IMR-90 (cell line): ENCODE measurements at regions not wholly inside any gene's neighbourhood (a gene's known extent, or its start where the extent isn't known, plus 50 kb on each side); places are given as distances from the start of the nearest gene placed in this dataset.

Source experiments
- ATAC-seq: fragments of 200-7000 bp; cut with Tn5 transposase; 2 replicates; pipeline ENCODE4 v1.9.1; 2020; ENCODE audit warnings: low read depth, mild to moderate bottlenecking, moderate library complexity
- BruUV-seq: library from RNA; stranded (reverse); fragments of 400-500 nt; replicated peaks from 2 replicates; lab custom pipeline; 2021; lab: Mats Ljungman, UMichigan
- CTCF ChIA-PET: fragments of 300-600 bp; formaldehyde crosslinking; extraction: SDS; loops from one replicate; lab custom pipeline; 2021; ENCODE audit warnings: antibody characterized with exemption; lab: Yijun Ruan, JAX
- POLR2A ChIA-PET: fragments of 300-600 bp; sonication (Branson Sonifier 250); formaldehyde crosslinking; loops from one replicate; lab custom pipeline; 2022; ENCODE audit warnings: antibody characterized with exemption; ENCODE audit not compliant: unreplicated experiment; lab: Charles Lee
- DNase-seq: peaks from one replicate; pipeline ENCODE4 v3.0.0; 2013
- H2AFZ ChIP-seq: replicated peaks from 2 replicates; pipeline ENCODE3; 2013; ENCODE audit warnings: low read length, mild to moderate bottlenecking; ENCODE audit not compliant: poor library complexity
- H2AK5ac ChIP-seq: 2 replicates; pipeline ENCODE4 v1.6.1; 2013; ENCODE audit warnings: low read depth, low read length, inconsistent platforms
- H2AK9ac ChIP-seq: replicated peaks from 2 replicates; pipeline ENCODE3; 2013; ENCODE audit warnings: mild to moderate bottlenecking, low read depth, low read length, moderate library complexity; ENCODE audit not compliant: poor library complexity
- H2BK120ac ChIP-seq: 2 replicates; pipeline ENCODE4 v1.6.1; 2013; ENCODE audit warnings: low read depth, low read length, inconsistent platforms
- H2BK15ac ChIP-seq: 3 replicates; pipeline ENCODE4 v1.6.1; 2013; ENCODE audit warnings: low read depth, low read length, inconsistent platforms
- H2BK20ac ChIP-seq: 2 replicates; pipeline ENCODE4 v1.6.1; 2013; ENCODE audit warnings: low read depth, mild to moderate bottlenecking, inconsistent platforms, low read length, moderate library complexity
- H2BK5ac ChIP-seq: 2 replicates; pipeline ENCODE4 v1.6.1; 2013; ENCODE audit warnings: mild to moderate bottlenecking, low read depth, low read length, inconsistent platforms; ENCODE audit not compliant: poor library complexity, severe bottlenecking
- H3K14ac ChIP-seq: replicated peaks from 2 replicates; pipeline ENCODE4 v1.6.1; 2013; ENCODE audit warnings: low read depth, low read length, inconsistent platforms
- H3K18ac ChIP-seq: 2 replicates; pipeline ENCODE4 v1.6.1; 2013; ENCODE audit warnings: low read depth, low read length, control low read depth
- H3K23ac ChIP-seq: 2 replicates; pipeline ENCODE4 v1.6.1; 2013; ENCODE audit warnings: low read depth, low read length, inconsistent platforms
- H3K27ac ChIP-seq: 2 replicates; pipeline ENCODE4 v1.5.1; 2013; ENCODE audit warnings: mild to moderate bottlenecking, control low read depth, low read length; ENCODE audit not compliant: insufficient read depth
- H3K27me3 ChIP-seq: 2 replicates; pipeline ENCODE4 v1.6.1; 2013; ENCODE audit warnings: low read length; ENCODE audit not compliant: control insufficient read depth, insufficient read depth
- H3K36me3 ChIP-seq: 2 replicates; pipeline ENCODE4 v1.6.1; 2013; ENCODE audit warnings: low read length, mixed read lengths; ENCODE audit not compliant: control insufficient read depth, insufficient read depth
- H3K4ac ChIP-seq: 2 replicates; pipeline ENCODE4 v1.6.1; 2013; ENCODE audit warnings: low read depth, low read length, inconsistent platforms
- H3K4me1 ChIP-seq: 2 replicates; pipeline ENCODE4 v1.6.1; 2013; ENCODE audit warnings: low read length, mixed read lengths; ENCODE audit not compliant: control insufficient read depth, insufficient read depth
- H3K4me2 ChIP-seq: 2 replicates; pipeline ENCODE4 v1.6.1; 2013; ENCODE audit warnings: low read depth, mild to moderate bottlenecking, control low read depth, low read length, moderate library complexity
- H3K4me3 ChIP-seq: 2 replicates; pipeline ENCODE4 v1.5.1; 2013; ENCODE audit warnings: low read depth, mild to moderate bottlenecking, control low read depth, low read length, moderate library complexity; ENCODE audit not compliant: insufficient read depth
- H3K56ac ChIP-seq: 2 replicates; pipeline ENCODE4 v1.6.1; 2013; ENCODE audit warnings: low read length, inconsistent platforms; ENCODE audit not compliant: insufficient read depth; ENCODE audit errors: extremely low read depth
- H3K79me1 ChIP-seq, 2 experiments: 2 replicates each; pipeline ENCODE4 v1.6.1; 2013; ENCODE audit warnings: low read length in 2 of 2, inconsistent platforms in 1 of 2, low read depth in 1 of 2
- H3K9ac ChIP-seq: 2 replicates; pipeline ENCODE4 v1.6.1; 2013; ENCODE audit warnings: low read depth, low read length, control low read depth
- H3K9me1 ChIP-seq: 2 replicates; pipeline ENCODE4 v1.6.1; 2013; ENCODE audit warnings: low read length, inconsistent platforms; ENCODE audit not compliant: insufficient read depth
- H3K9me3 ChIP-seq: 2 replicates; pipeline ENCODE4 v1.6.1; 2013; ENCODE audit warnings: low read length; ENCODE audit not compliant: control insufficient read depth, insufficient read depth
- H4K20me1 ChIP-seq: 2 replicates; pipeline ENCODE4 v1.6.1; 2013; ENCODE audit warnings: low read length, inconsistent platforms; ENCODE audit not compliant: insufficient read depth
- H4K5ac ChIP-seq: 2 replicates; pipeline ENCODE4 v1.6.1; 2013; ENCODE audit warnings: mild to moderate bottlenecking, low read depth, low read length, control low read depth
- H4K8ac ChIP-seq, 2 experiments: 2 replicates each; pipeline ENCODE4 v1.6.1; 2013; ENCODE audit warnings: low read depth in 2 of 2, low read length in 2 of 2, control low read depth in 1 of 2, inconsistent platforms in 1 of 2
- H4K91ac ChIP-seq: 2 replicates; pipeline ENCODE4 v1.6.1; 2013; ENCODE audit warnings: low read depth, low read length, inconsistent platforms; ENCODE audit not compliant: insufficient read depth
- MXI1 ChIP-seq: IDR thresholded peaks from 2 replicates; pipeline ENCODE4 v1.6.1; 2012; ENCODE audit warnings: low read depth, mild to moderate bottlenecking, low read length, moderate library complexity, borderline replicate concordance
- RFX5 ChIP-seq: IDR thresholded peaks from 2 replicates; pipeline ENCODE4 v1.8.0; 2012; ENCODE audit warnings: low read depth, mild to moderate bottlenecking, low read length, moderate library complexity
- WGBS, 2 experiments: methylation state at CpG; one replicate each; pipeline versions ENCODE4 v1.1.5 to v1.1.7; 2013; ENCODE audit warnings: missing lambda C conversion rate in 2 of 2; ENCODE audit not compliant: insufficient read length in 1 of 2; ENCODE audit errors: extremely low coverage in 2 of 2; 5-methylcytosine and 5-hydroxymethylcytosine counted together
- dilution Hi-C: fragments of 300-500 bp; cut with HindIII; formaldehyde crosslinking; loops from one replicate; pipeline ENCODE4 v1.14.3; 2018; ENCODE audit warnings: low sequenced_read_pairs; ENCODE audit not compliant: unreplicated experiment
- in situ Hi-C: fragments of 300-500 bp; cut with MboI; formaldehyde crosslinking; loops from 3 replicates; pipeline ENCODE4 v1.14.3; 2019; ENCODE audit warnings: low sequenced_read_pairs, inconsistent platforms, mixed read lengths
- intact Hi-C: fragments of 100-400 bp; cut with micrococcal nuclease; formaldehyde crosslinking; loops from 2 replicates; pipeline ENCODE4 v1.10.0; 2022

DNA sequence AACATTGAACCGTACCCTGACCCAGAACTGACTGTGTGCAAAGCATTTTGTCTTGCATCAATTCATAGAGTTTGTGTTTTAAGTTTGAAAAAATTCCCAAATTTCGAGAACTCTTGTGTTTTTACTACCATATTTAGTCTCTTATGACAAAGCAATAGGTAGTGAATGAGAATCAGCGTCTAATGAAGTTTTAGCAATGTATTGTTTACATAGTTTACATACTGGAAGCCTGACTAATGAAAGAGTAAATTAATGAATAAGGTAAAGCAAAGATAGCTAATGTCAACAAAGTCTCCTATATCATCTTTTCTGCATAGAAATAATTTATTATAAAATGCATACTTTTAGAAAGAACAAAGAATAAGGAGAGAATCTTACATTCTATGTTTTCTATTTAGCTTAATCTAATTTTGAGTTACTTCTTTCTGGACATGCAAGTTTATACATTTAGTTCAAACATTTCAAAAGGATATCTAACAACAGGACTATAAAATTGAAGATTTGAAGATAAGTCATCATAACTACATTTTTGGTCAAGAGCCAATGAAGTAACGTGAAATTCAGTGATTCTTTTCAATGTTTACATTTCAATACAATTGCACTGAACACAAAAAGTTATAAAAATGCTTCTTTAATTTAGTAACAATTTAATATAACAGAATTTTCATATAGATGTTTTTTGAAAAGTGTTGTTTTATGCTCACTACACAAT lies 1943.7 kb downstream of the NCAM2 start:
- Histone ChIP-seq H2BK120ac (no peak overlapping the region), H3K56ac (no peak overlapping the region), H2BK5ac (no peak overlapping the region), H3K9me3 (peaks cover 2% of the 10 kb centered on the region; the same call in 1 of the 2 replicates), H3K27me3 (no peaks in the 10 kb centered on the region), H3K36me3 (no peaks in the 10 kb centered on the region), H2BK20ac (no peak overlapping the region), H4K8ac (no peak overlapping the region), H3K4me2 (no peak overlapping the region), H4K5ac (no peak overlapping the region), H3K9ac (no peak overlapping the region), H2AK5ac (no peak overlapping the region), H3K27ac (no peak overlapping the region), H3K79me1 (no peaks in the 10 kb centered on the region), H3K14ac (no peak overlapping the region), H3K18ac (no peak overlapping the region), H2BK15ac (no peak overlapping the region), H3K4me1 (no peaks in the 10 kb centered on the region), H3K23ac (no peak overlapping the region), H2AK9ac (no peak overlapping the region), H4K20me1 (no peaks in the 10 kb centered on the region), H2AFZ (no peak overlapping the region), H3K4ac (no peak overlapping the region), H4K91ac (no peak overlapping the region), H3K4me3 (no peak overlapping the region), H3K9me1 (no peaks in the 10 kb centered on the region)
- intact Hi-C loops (no loop called here), dilution Hi-C loops (no loop called here), in situ Hi-C loops (no loop called here)
- CTCF ChIA-PET = no interaction called here
- BruUV-seq = no TSS peak
- POLR2A ChIA-PET = no interaction called here
- DNase-seq (no peak), ATAC-seq (no peak)
- TF ChIP-seq RFX5 (no peak), MXI1 (no peak)
- WGBS, 2 experiments = no CpG with 5 or more reads among the region's 4 CpGs
